Prostate gland (tissue), 2 donors: ENCODE measurements at regions not wholly inside any gene's neighbourhood (a gene's known extent, or its start where the extent isn't known, plus 50 kb on each side); places are given as distances from the start of the nearest gene placed in this dataset.
A peak's percentile ranks its signal among the peaks of the same experiment; 100 is the strongest.

Source experiments
- DNase-seq: peaks from one replicate; pipeline ENCODE4 v3.0.0-alpha.2; 2019; ENCODE audit warnings: low spot score
- H3K27ac ChIP-seq, 2 donors: fragments of 200-600 bp; sonication (generic); 2 replicates each; pipeline ENCODE4 v1.5.1; 2017 to 2019
- H3K27me3 ChIP-seq: fragments of 200-600 bp; sonication (generic); replicated peaks from 2 replicates; pipeline ENCODE4 v1.5.1; 2019; ENCODE audit not compliant: insufficient read depth
- H3K36me3 ChIP-seq, 2 donors: fragments of 200-600 bp; sonication (generic); 1 replicate in 1 of 2; 2 replicates in 1 of 2; pipeline versions ENCODE4 v1.5.1 to v1.8.1; 2017 to 2019
- H3K4me1 ChIP-seq: fragments of 200-600 bp; sonication (generic); replicated peaks from 2 replicates; pipeline ENCODE4 v1.5.1; 2019
- H3K4me3 ChIP-seq, 2 donors: fragments of 200-600 bp; sonication (generic); 2 replicates each; pipeline ENCODE4 v1.5.1; 2017 to 2019
- H3K9me3 ChIP-seq: fragments of 200-600 bp; sonication (generic); 2 replicates; pipeline ENCODE4 v1.5.1; 2017
- CTCF ChIP-seq, 4 experiments: fragments of 200-600 bp in 2 of 4; fragments of 450-650 bp in 2 of 4; sonication (generic) in 2 of 4; IDR thresholded peaks; 1 replicate in 3 of 4; 2 replicates in 1 of 4; pipeline ENCODE4 v1.5.1; 2016 to 2019; ENCODE audit warnings: antibody characterized with exemption in 4 of 4, mild to moderate bottlenecking in 2 of 4, moderate library complexity in 2 of 4
- POLR2A ChIP-seq: fragments of 450-650 bp; IDR thresholded peaks from one replicate; pipeline ENCODE4 v1.6.1; 2016; ENCODE audit warnings: antibody characterized with exemption, mild to moderate bottlenecking
- POLR2AphosphoS5 ChIP-seq: sonication (generic); formaldehyde crosslinking; IDR thresholded peaks from one replicate; pipeline ENCODE4 v1.6.1; 2017; ENCODE audit warnings: antibody characterized with exemption
- WGBS: methylation state at CpG from one replicate; pipeline ENCODE4 v1.1.5; 2018; 5-methylcytosine and 5-hydroxymethylcytosine counted together
- intact Hi-C: fragments of 100-400 bp; cut with DNase I; formaldehyde crosslinking; loops from one replicate; pipeline ENCODE4 v1.14.2; 2022

GRCh38 chr11:92702037-92702804 lies 267.2 kb upstream of the MTNR1B start:
- H3K27me3 ChIP-seq: no peaks in the 10 kb centered on the region
- no peaks in the 10 kb centered on the region for H3K4me1 ChIP-seq
- no peaks in the 10 kb centered on the region for H3K9me3 ChIP-seq
- TF ChIP-seq CTCF (IDR thresholded peaks at IDR 0.05) (no peak), POLR2AphosphoS5 (no peak), POLR2A (no peak)
- no peaks in the 10 kb centered on the region for H3K36me3 ChIP-seq
- no peak overlapping the region for H3K4me3 ChIP-seq
- intact Hi-C loops: no loop called here
- no peak overlapping the region for H3K27ac ChIP-seq
- no peak for DNase-seq
- WGBS: 82% methylated on average over 8 of the region's 8 CpGs

- no peaks in the 10 kb centered on the region for H3K36me3 ChIP-seq
- no peak overlapping the region for H3K27ac ChIP-seq
- TF ChIP-seq POLR2AphosphoS5 (no peak), POLR2A (no peak), CTCF (IDR thresholded peaks at IDR 0.05) (no peak)
- intact Hi-C loops: no loop called here
- H3K9me3 ChIP-seq: no peaks in the 10 kb centered on the region
- H3K4me1 ChIP-seq: no peaks in the 10 kb centered on the region
- no peaks in the 10 kb centered on the region for H3K27me3 ChIP-seq
- DNase-seq: no peak
- H3K4me3 ChIP-seq: no peak overlapping the region
Observed at GRCh38 chr11:92702805-92703448, 266.5 kb upstream of the MTNR1B start.

- Histone ChIP-seq H3K9me3 (no peaks in the 10 kb centered on the region), H3K4me3 (no peak overlapping the region), H3K36me3 (no peaks in the 10 kb centered on the region), H3K4me1 (no peaks in the 10 kb centered on the region), H3K27me3 (no peaks in the 10 kb centered on the region), H3K27ac (no peak overlapping the region)
- no peak for DNase-seq
- no peak for TF ChIP-seq POLR2A
- no peak for TF ChIP-seq POLR2AphosphoS5
- no peak for TF ChIP-seq CTCF (IDR thresholded peaks at IDR 0.05)
- 40% methylated on average over 3 of the region's 3 CpGs for WGBS
- intact Hi-C loops: no loop called here
Observed at GRCh38 chr11:92703449-92703830, 266.0 kb upstream of the MTNR1B start.

GRCh38 chr11:92707173-92707619 lies 262.3 kb upstream of the MTNR1B start:
- intact Hi-C loops: no loop called here
- TF ChIP-seq POLR2AphosphoS5 (peak; percentile 44), CTCF (IDR thresholded peaks at IDR 0.05) (no peak)
- Histone ChIP-seq H3K4me3 (no peak overlapping the region), H3K4me1 (no peaks in the 10 kb centered on the region), H3K36me3 (no peaks in the 10 kb centered on the region), H3K27ac (no peak overlapping the region), H3K27me3 (no peaks in the 10 kb centered on the region), H3K9me3 (no peaks in the 10 kb centered on the region)
- peak; percentile 74 for DNase-seq
- WGBS: 47% methylated on average over 3 of the region's 3 CpGs

- no peak for DNase-seq
- Histone ChIP-seq H3K36me3 (no peaks in the 10 kb centered on the region), H3K4me3 (no peak overlapping the region), H3K27ac (no peak overlapping the region), H3K9me3 (no peaks in the 10 kb centered on the region), H3K27me3 (no peaks in the 10 kb centered on the region), H3K4me1 (no peaks in the 10 kb centered on the region)
- 37% methylated on average over 1 of the region's 1 CpG for WGBS
- TF ChIP-seq CTCF (IDR thresholded peaks at IDR 0.05) (no peak), POLR2AphosphoS5 (no peak), POLR2A (no peak)
- intact Hi-C loops: no loop called here
Observed at GRCh38 chr11:92707665-92708064, 261.8 kb upstream of the MTNR1B start.
